HCT116 (cell line): ENCODE measurements at regions not wholly inside any gene's neighbourhood (a gene's known extent, or its start where the extent isn't known, plus 50 kb on each side); places are given as distances from the start of the nearest gene placed in this dataset.

Experiments
- ATAC-seq: fragments of 200-7000 bp; cut with Tn5 transposase; 2 replicates; pipeline ENCODE4 v1.9.1; 2020; ENCODE audit warnings: mild to moderate bottlenecking, moderate library complexity
- BruUV-seq: library from RNA; stranded (reverse); fragments of 400-500 nt; replicated peaks from 2 replicates; lab custom pipeline; 2021; lab: Mats Ljungman, UMichigan
- CTCF ChIA-PET: fragments of 300-600 bp; sonication (Branson Sonifier 250); formaldehyde crosslinking; loops from one replicate; lab custom pipeline; 2021; ENCODE audit warnings: antibody characterized with exemption; lab: Charles Lee
- POLR2A ChIA-PET: fragments of 300-600, 350-600 bp; sonication (Branson Sonifier 250); formaldehyde crosslinking; loops from one replicate; lab custom pipeline; 2021; ENCODE audit warnings: antibody characterized with exemption; lab: Charles Lee
- RAD21 ChIA-PET, 2 experiments: fragments of 300-600 bp; sonication (Branson Sonifier 250); formaldehyde crosslinking; loops; one replicate each; lab custom pipeline; 2023; ENCODE audit warnings: low total read pairs in 2 of 2; ENCODE audit not compliant: uncharacterized antibody in 2 of 2, unreplicated experiment in 2 of 2, low non-redundant PET in 1 of 2; lab: Charles Lee
- DNase-seq: peaks from one replicate; pipeline ENCODE4 v3.0.0-alpha.2; 2010; ENCODE audit warnings: low read depth, low spot score
- H2AFZ ChIP-seq: fragments of 200-600 bp; shearing (Covaris generic), sonication (generic); 2 replicates; pipeline ENCODE4 v1.6.1; 2017; ENCODE audit warnings: low read depth, mixed run types, mixed read lengths, antibody characterized with exemption, low read length; ENCODE audit not compliant: poor library complexity, severe bottlenecking
- H3K27ac ChIP-seq: 2 replicates; pipeline ENCODE4 v1.5.1; 2012; ENCODE audit warnings: low read depth, low read length
- H3K27me3 ChIP-seq: fragments of 200-600 bp; sonication (generic); 2 replicates; pipeline ENCODE4 v1.6.1; 2016; ENCODE audit warnings: mixed run types, low read length, mixed read lengths; ENCODE audit not compliant: insufficient read depth
- H3K36me3 ChIP-seq, 2 experiments: fragments of 200-500 bp in 1 of 2; fragments of 200-600 bp in 1 of 2; sonication (Bioruptor generic) in 1 of 2; sonication (generic) in 1 of 2; 2 replicates each; pipeline versions ENCODE4 v1.5.1 to v1.6.1; 2014 to 2016; ENCODE audit warnings: low read length in 2 of 2, inconsistent platforms in 1 of 2, mixed read lengths in 1 of 2, mixed run types in 1 of 2; ENCODE audit not compliant: insufficient read depth in 2 of 2, control insufficient read depth in 1 of 2
- H3K4me1 ChIP-seq, 2 experiments: fragments of 200-600 bp in 1 of 2; sonication (generic) in 1 of 2; 2 replicates each; pipeline versions ENCODE4 v1.5.1 to v1.6.1; 2012 to 2017; ENCODE audit warnings: low read length in 2 of 2, inconsistent platforms in 1 of 2, mild to moderate bottlenecking in 1 of 2, mixed read lengths in 1 of 2, mixed run types in 1 of 2, moderate library complexity in 1 of 2; ENCODE audit not compliant: insufficient read depth in 2 of 2, control insufficient read depth in 1 of 2
- H3K4me2 ChIP-seq: fragments of 200-600 bp; sonication (generic); 2 replicates; pipeline ENCODE4 v1.6.1; 2017; ENCODE audit warnings: mixed run types, low read length, mixed read lengths
- H3K4me3 ChIP-seq, 2 experiments: fragments of 200-600 bp in 1 of 2; sonication (generic) in 1 of 2; replicated peaks in 1 of 2; 2 replicates each; pipeline ENCODE4 v1.5.1; 2011 to 2016; ENCODE audit warnings: low read length in 2 of 2, control low read depth in 1 of 2, low read depth in 1 of 2, mild to moderate bottlenecking in 1 of 2, mixed read lengths in 1 of 2, mixed run types in 1 of 2
- H3K79me2 ChIP-seq: fragments of 200-600 bp; sonication (generic); 2 replicates; pipeline ENCODE4 v1.6.1; 2017; ENCODE audit warnings: mild to moderate bottlenecking, mixed run types, low read length, moderate library complexity, mixed read lengths; ENCODE audit not compliant: insufficient read depth
- H3K9ac ChIP-seq: fragments of 200-600 bp; sonication (generic); 2 replicates; pipeline ENCODE4 v1.6.1; 2016; ENCODE audit warnings: low read length, mixed read lengths
- H3K9me2 ChIP-seq: fragments of 200-600 bp; sonication (generic), shearing (Covaris generic); 2 replicates; pipeline ENCODE4 v1.6.1; 2017; ENCODE audit warnings: mixed run types, mild to moderate bottlenecking, moderate library complexity; ENCODE audit not compliant: insufficient read depth
- H3K9me3 ChIP-seq, 2 experiments: fragments of 200-500 bp in 1 of 2; fragments of 200-600 bp in 1 of 2; sonication (Bioruptor generic) in 1 of 2; sonication (generic) in 1 of 2; 2 replicates each; pipeline ENCODE4 v1.6.1; 2014 to 2017; ENCODE audit warnings: low read length in 2 of 2, mixed read lengths in 2 of 2, inconsistent platforms in 1 of 2, low read depth in 1 of 2, mild to moderate bottlenecking in 1 of 2, mixed run types in 1 of 2, moderate library complexity in 1 of 2; ENCODE audit not compliant: control insufficient read depth in 1 of 2, insufficient read depth in 1 of 2
- H4K20me1 ChIP-seq: fragments of 200-600 bp; sonication (generic), shearing (Covaris generic); 2 replicates; pipeline ENCODE4 v1.6.1; 2017; ENCODE audit warnings: mixed run types, mild to moderate bottlenecking, moderate library complexity; ENCODE audit not compliant: insufficient read depth
- EZH2 ChIP-seq: fragments of 200-600 bp; sonication (generic); IDR thresholded peaks from 2 replicates; pipeline ENCODE4 v1.6.1; 2017; ENCODE audit warnings: antibody characterized with exemption, mixed run types
- FOSL1 ChIP-seq: IDR thresholded peaks from 2 replicates; pipeline ENCODE4 v1.6.1; 2012; ENCODE audit warnings: low read depth
- JUND ChIP-seq: IDR thresholded peaks from 2 replicates; pipeline ENCODE4 v1.6.1; 2012
- POLR2A ChIP-seq: IDR thresholded peaks from 2 replicates; pipeline ENCODE4 v1.7.0; 2011; ENCODE audit warnings: borderline replicate concordance; ENCODE audit not compliant: insufficient read depth, insufficient read length; ENCODE audit errors: extremely low read depth
- RAD21 ChIP-seq: IDR thresholded peaks from 2 replicates; pipeline ENCODE4 v1.6.1; 2012; ENCODE audit warnings: low read depth, mild to moderate bottlenecking
- REST ChIP-seq: IDR thresholded peaks from 2 replicates; pipeline ENCODE4 v1.6.1; 2012; ENCODE audit warnings: low read depth
- SP1 ChIP-seq: IDR thresholded peaks from 2 replicates; pipeline ENCODE4 v1.6.1; 2012; ENCODE audit warnings: low read depth
- SRF ChIP-seq: IDR thresholded peaks from 2 replicates; pipeline ENCODE4 v1.6.1; 2012; ENCODE audit warnings: low read depth
- TCF7L2 ChIP-seq: IDR thresholded peaks from 2 replicates; pipeline ENCODE4 v1.7.0; 2011; ENCODE audit warnings: borderline replicate concordance, inconsistent platforms; ENCODE audit not compliant: insufficient read depth, insufficient read length; ENCODE audit errors: extremely low read depth
- YY1 ChIP-seq: IDR thresholded peaks from 2 replicates; pipeline ENCODE4 v1.6.1; 2011; ENCODE audit warnings: low read length, low read depth, moderate library complexity, mild to moderate bottlenecking; ENCODE audit not compliant: insufficient replicate concordance; ENCODE audit errors: extremely low read depth
- ZBTB33 ChIP-seq: IDR thresholded peaks from 2 replicates; pipeline ENCODE4 v1.6.1; 2011; ENCODE audit warnings: mild to moderate bottlenecking, low read length, moderate library complexity; ENCODE audit not compliant: insufficient replicate concordance; ENCODE audit errors: extremely low read depth
- ZFX ChIP-seq: fragments of 450-650 bp; IDR thresholded peaks from 2 replicates; pipeline ENCODE4 v1.6.1; 2017
- ZNF274 ChIP-seq: fragments of 200-500 bp; sonication (Bioruptor generic); IDR thresholded peaks from 2 replicates; pipeline ENCODE4 v1.6.1; 2014; ENCODE audit warnings: mild to moderate bottlenecking, low read depth, low read length, inconsistent platforms
- intact Hi-C: fragments of 100-400 bp; cut with micrococcal nuclease; formaldehyde crosslinking; loops from 2 replicates; pipeline ENCODE4 v1.10.0; 2022
- TF ChIP-seq, protein P1 (sequence below), 3 experiments: fragments of 200-600 bp in 1 of 3; sonication (generic) in 1 of 3; IDR thresholded peaks in 2 of 3; conservative IDR thresholded peaks in 1 of 3; 2 replicates each; pipeline ENCODE4 v1.5.1; 2012 to 2017; ENCODE audit warnings: low read depth in 2 of 3, low read length in 2 of 3, antibody characterized with exemption in 1 of 3, borderline replicate concordance in 1 of 3, control low read depth in 1 of 3, mild to moderate bottlenecking in 1 of 3, mixed read lengths in 1 of 3, mixed run types in 1 of 3, moderate library complexity in 1 of 3; ENCODE audit not compliant: insufficient read depth in 1 of 3
- TF ChIP-seq, protein P2 (sequence below): IDR thresholded peaks from 2 replicates; pipeline ENCODE4 v1.6.1; 2012

- no peak overlapping the region for H3K4me2 ChIP-seq
- no peak overlapping the region for H3K27ac ChIP-seq
- no TSS peak for BruUV-seq
- no peaks in the 10 kb centered on the region for H3K36me3 ChIP-seq
- ATAC-seq (no peak), DNase-seq (no peak)
- H2AFZ ChIP-seq = no peak overlapping the region
- no peak overlapping the region for H3K9ac ChIP-seq
- no peak overlapping the region for H3K4me3 ChIP-seq
- intact Hi-C loops = no loop called here
- TF ChIP-seq SRF (no peak), ZBTB33 (no peak), TCF7L2 (no peak), EZH2 (no peak), SP1 (no peak), FOSL1 (no peak), RAD21 (no peak), ZNF274 (no peak), ZFX (no peak), POLR2A (no peak), YY1 (no peak), JUND (no peak), REST (no peak)
- TF ChIP-seq, protein P1, sequence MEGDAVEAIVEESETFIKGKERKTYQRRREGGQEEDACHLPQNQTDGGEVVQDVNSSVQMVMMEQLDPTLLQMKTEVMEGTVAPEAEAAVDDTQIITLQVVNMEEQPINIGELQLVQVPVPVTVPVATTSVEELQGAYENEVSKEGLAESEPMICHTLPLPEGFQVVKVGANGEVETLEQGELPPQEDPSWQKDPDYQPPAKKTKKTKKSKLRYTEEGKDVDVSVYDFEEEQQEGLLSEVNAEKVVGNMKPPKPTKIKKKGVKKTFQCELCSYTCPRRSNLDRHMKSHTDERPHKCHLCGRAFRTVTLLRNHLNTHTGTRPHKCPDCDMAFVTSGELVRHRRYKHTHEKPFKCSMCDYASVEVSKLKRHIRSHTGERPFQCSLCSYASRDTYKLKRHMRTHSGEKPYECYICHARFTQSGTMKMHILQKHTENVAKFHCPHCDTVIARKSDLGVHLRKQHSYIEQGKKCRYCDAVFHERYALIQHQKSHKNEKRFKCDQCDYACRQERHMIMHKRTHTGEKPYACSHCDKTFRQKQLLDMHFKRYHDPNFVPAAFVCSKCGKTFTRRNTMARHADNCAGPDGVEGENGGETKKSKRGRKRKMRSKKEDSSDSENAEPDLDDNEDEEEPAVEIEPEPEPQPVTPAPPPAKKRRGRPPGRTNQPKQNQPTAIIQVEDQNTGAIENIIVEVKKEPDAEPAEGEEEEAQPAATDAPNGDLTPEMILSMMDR (IDR thresholded peaks at IDR 0.05 in 2 of 3, conservative IDR thresholded peaks at IDR 0.05 in 1 of 3; ENCODE audit: borderline replicate concordance in 1 of 3, insufficient read depth in 1 of 3, low read depth in 2 of 3, low read length in 2 of 3) = no peak
- TF ChIP-seq, protein P2, sequence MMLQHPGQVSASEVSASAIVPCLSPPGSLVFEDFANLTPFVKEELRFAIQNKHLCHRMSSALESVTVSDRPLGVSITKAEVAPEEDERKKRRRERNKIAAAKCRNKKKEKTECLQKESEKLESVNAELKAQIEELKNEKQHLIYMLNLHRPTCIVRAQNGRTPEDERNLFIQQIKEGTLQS = no peak
- H3K79me2 ChIP-seq = no peaks in the 10 kb centered on the region
- no peaks in the 10 kb centered on the region for H3K9me2 ChIP-seq
- no peaks in the 10 kb centered on the region for H3K9me3 ChIP-seq
- POLR2A ChIA-PET = no interaction called here
- RAD21 ChIA-PET = no interaction called here
- CTCF ChIA-PET = no interaction called here
- no peaks in the 10 kb centered on the region for H3K27me3 ChIP-seq
- H3K4me1 ChIP-seq = no peaks in the 10 kb centered on the region
- H4K20me1 ChIP-seq = no peaks in the 10 kb centered on the region
Observed at GRCh38 chr1:55320891-55321290, 105.7 kb upstream of the USP24 start.
